Testis (tissue), 2 donors: ENCODE measurements at regions not wholly inside any gene's neighbourhood (a gene's known extent, or its start where the extent isn't known, plus 50 kb on each side); places are given as distances from the start of the nearest gene placed in this dataset.

ENCODE experiments used
- POLR2A ChIP-seq: fragments of 450-650 bp; IDR thresholded peaks from one replicate; pipeline ENCODE4 v1.6.1; 2017; ENCODE audit warnings: antibody characterized with exemption, mild to moderate bottlenecking, moderate library complexity
- TF ChIP-seq, protein P1 (sequence below), 3 experiments: fragments of 450-650 bp in 2 of 3; fragments of 200-600 bp in 1 of 3; sonication (generic) in 1 of 3; IDR thresholded peaks; one replicate each; pipeline ENCODE4 v1.5.1; 2016 to 2019; ENCODE audit warnings: antibody characterized with exemption in 3 of 3, mild to moderate bottlenecking in 2 of 3, moderate library complexity in 1 of 3

DNA sequence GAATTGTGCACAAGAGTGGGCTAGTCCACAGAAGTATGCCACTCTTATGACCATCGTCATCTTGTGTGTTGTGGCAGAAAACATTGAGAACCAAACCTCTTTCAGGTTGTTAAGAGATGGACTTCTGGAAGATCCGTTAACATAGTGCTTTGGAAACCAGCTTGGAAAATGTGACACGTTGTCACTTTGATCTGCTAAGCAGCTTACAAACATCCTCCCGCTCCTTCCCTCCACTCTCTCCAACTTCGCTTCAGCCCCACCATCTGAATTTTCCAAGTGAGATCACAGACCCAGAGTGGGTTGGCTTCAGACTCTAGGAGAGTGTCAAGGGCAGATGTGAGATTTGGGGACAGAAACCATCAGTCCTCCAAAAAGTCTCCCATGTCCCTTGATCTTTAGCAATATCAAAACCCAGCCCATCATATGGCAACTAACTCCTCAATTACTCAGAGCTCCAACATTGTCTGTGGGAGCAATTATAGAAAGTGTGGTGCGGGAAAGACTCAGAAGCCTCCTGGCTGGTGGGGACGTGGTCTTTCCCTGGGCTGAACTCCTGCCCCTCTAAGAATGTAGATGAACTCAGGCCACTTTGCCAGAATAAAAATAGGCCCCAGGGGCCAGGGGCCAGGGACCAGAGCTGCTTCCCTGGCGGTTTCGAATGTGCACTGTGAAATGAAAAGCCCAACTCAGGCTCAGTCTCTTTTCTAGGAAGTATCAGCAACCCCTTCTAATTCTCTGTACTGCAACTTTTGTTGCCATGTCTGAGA is 129.5 kb downstream of the SLC38A6 start:
- TF ChIP-seq, protein P1, sequence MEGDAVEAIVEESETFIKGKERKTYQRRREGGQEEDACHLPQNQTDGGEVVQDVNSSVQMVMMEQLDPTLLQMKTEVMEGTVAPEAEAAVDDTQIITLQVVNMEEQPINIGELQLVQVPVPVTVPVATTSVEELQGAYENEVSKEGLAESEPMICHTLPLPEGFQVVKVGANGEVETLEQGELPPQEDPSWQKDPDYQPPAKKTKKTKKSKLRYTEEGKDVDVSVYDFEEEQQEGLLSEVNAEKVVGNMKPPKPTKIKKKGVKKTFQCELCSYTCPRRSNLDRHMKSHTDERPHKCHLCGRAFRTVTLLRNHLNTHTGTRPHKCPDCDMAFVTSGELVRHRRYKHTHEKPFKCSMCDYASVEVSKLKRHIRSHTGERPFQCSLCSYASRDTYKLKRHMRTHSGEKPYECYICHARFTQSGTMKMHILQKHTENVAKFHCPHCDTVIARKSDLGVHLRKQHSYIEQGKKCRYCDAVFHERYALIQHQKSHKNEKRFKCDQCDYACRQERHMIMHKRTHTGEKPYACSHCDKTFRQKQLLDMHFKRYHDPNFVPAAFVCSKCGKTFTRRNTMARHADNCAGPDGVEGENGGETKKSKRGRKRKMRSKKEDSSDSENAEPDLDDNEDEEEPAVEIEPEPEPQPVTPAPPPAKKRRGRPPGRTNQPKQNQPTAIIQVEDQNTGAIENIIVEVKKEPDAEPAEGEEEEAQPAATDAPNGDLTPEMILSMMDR (IDR thresholded peaks at IDR 0.05) = no peak
- no peak for TF ChIP-seq POLR2A
